ENCODE measurements at regions not wholly inside any gene's neighbourhood (a gene's known extent, or its start where the extent isn't known, plus 50 kb on each side); places are given as distances from the start of the nearest gene placed in this dataset.

DNA sequence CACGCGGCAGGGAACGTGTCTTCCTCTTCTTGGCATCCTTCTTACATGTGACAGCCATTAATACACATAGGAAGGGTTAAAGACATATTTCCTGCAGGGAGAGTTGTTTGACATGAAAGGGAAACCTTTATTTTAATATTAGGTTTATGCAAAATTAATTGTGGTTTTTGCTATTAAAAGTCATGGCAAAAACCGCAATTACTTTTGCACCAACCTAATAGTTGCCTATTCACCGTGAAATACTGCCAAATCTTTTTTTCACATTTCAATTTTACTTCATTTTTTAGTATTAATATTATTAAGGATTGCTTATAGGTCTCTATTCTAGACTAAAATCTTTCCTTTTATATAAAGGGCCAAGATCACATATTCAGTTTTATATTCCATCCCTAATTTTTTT, 230.4 kb upstream of the PITX2 start:
- DNase-seq = no peak
- intact Hi-C loops (cut with DNase I) = no loop called here
- Histone ChIP-seq H3K27me3 (ENCODE audit: control insufficient read depth, insufficient read depth, low read length) (no peaks in the 10 kb centered on the region), H3K4me1 (ENCODE audit: control insufficient read depth in 2 of 3, insufficient read depth in 2 of 3, low read depth in 1 of 3, low read length in 3 of 3) (no peaks in the 10 kb centered on the region), H3K4me3 (ENCODE audit: low read length in 3 of 3) (no peak overlapping the region), H3K27ac (ENCODE audit: low read depth in 2 of 2, low read length in 2 of 2) (no peak overlapping the region), H3K36me3 (ENCODE audit: control insufficient read depth in 2 of 3, insufficient read depth in 3 of 3, low read length in 3 of 3) (no peaks in the 10 kb centered on the region), H3K9ac (ENCODE audit: low read length in 3 of 3) (no peak overlapping the region), H3K9me3 (ENCODE audit: control insufficient read depth in 2 of 3, insufficient read depth in 1 of 3, low read length in 3 of 3) (no peaks in the 10 kb centered on the region)
- TF ChIP-seq, protein P1, sequence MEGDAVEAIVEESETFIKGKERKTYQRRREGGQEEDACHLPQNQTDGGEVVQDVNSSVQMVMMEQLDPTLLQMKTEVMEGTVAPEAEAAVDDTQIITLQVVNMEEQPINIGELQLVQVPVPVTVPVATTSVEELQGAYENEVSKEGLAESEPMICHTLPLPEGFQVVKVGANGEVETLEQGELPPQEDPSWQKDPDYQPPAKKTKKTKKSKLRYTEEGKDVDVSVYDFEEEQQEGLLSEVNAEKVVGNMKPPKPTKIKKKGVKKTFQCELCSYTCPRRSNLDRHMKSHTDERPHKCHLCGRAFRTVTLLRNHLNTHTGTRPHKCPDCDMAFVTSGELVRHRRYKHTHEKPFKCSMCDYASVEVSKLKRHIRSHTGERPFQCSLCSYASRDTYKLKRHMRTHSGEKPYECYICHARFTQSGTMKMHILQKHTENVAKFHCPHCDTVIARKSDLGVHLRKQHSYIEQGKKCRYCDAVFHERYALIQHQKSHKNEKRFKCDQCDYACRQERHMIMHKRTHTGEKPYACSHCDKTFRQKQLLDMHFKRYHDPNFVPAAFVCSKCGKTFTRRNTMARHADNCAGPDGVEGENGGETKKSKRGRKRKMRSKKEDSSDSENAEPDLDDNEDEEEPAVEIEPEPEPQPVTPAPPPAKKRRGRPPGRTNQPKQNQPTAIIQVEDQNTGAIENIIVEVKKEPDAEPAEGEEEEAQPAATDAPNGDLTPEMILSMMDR (IDR thresholded peaks at IDR 0.05; ENCODE audit: borderline replicate concordance, extremely low read depth, insufficient read depth) = no peak
- no peak for FAIRE-seq

DNA sequence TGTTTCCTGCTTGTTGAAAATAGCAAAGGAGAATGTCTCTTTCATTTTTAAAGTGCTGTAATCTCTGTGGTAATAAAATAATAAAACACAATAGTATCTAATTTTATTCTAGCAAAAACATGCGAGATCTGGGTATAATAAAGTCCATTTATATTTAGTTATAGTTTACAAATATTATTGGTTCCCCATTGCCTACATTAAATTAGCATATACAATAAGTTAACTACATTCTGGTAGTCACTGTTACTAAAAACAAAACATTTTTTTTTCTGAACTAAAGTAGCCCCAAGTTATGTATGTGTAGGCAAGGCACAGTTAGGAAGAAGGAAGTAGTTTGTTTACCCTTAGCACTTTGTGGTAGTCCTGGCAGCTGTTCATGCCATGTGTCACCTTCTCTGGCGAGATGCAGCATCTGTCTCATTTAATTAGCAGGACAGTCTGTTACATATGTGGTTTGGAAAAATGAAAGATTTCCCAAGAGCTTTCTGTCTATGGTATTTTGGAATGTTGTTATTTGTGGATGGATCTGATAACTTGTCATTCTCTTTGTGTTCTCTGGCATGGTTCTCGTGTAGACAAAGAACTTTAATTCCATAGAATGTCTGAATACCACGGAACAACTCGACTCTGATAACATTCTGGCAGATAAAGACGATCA, 231.3 kb upstream of the PITX2 start:
- Histone ChIP-seq H3K9ac (ENCODE audit: low read length in 3 of 3) (no peak overlapping the region), H3K4me1 (ENCODE audit: control insufficient read depth in 2 of 3, insufficient read depth in 2 of 3, low read depth in 1 of 3, low read length in 3 of 3) (no peaks in the 10 kb centered on the region), H3K36me3 (ENCODE audit: control insufficient read depth in 2 of 3, insufficient read depth in 3 of 3, low read length in 3 of 3) (no peaks in the 10 kb centered on the region), H3K9me3 (ENCODE audit: control insufficient read depth in 2 of 3, insufficient read depth in 1 of 3, low read length in 3 of 3) (no peaks in the 10 kb centered on the region), H3K4me3 (ENCODE audit: low read length in 3 of 3) (no peak overlapping the region), H3K27ac (ENCODE audit: low read depth in 2 of 2, low read length in 2 of 2) (no peak overlapping the region), H3K27me3 (ENCODE audit: control insufficient read depth, insufficient read depth, low read length) (no peaks in the 10 kb centered on the region)
- intact Hi-C loops (cut with DNase I) = no loop called here
- no peak for DNase-seq
- no peak for FAIRE-seq
- TF ChIP-seq, protein P1 (IDR thresholded peaks at IDR 0.05; ENCODE audit: borderline replicate concordance, extremely low read depth, insufficient read depth) = no peak

GRCh38 chr4:110860125-110860524, 237.2 kb upstream of the PITX2 start:
- Histone ChIP-seq H3K9me3 (ENCODE audit: control insufficient read depth in 2 of 3, insufficient read depth in 1 of 3, low read length in 3 of 3) (no peaks in the 10 kb centered on the region), H3K27me3 (ENCODE audit: control insufficient read depth, insufficient read depth, low read length) (no peaks in the 10 kb centered on the region), H3K4me3 (ENCODE audit: low read length in 3 of 3) (no peak overlapping the region), H3K27ac (ENCODE audit: low read depth in 2 of 2, low read length in 2 of 2) (no peak overlapping the region), H3K36me3 (ENCODE audit: control insufficient read depth in 2 of 3, insufficient read depth in 3 of 3, low read length in 3 of 3) (no peaks in the 10 kb centered on the region), H3K4me1 (ENCODE audit: control insufficient read depth in 2 of 3, insufficient read depth in 2 of 3, low read depth in 1 of 3, low read length in 3 of 3) (no peaks in the 10 kb centered on the region), H3K9ac (ENCODE audit: low read length in 3 of 3) (no peak overlapping the region)
- FAIRE-seq (no peak), DNase-seq (no peak)
- TF ChIP-seq, protein P1 (IDR thresholded peaks at IDR 0.05; ENCODE audit: borderline replicate concordance, extremely low read depth, insufficient read depth) = no peak
- intact Hi-C loops (cut with DNase I) = no loop called here

DNA sequence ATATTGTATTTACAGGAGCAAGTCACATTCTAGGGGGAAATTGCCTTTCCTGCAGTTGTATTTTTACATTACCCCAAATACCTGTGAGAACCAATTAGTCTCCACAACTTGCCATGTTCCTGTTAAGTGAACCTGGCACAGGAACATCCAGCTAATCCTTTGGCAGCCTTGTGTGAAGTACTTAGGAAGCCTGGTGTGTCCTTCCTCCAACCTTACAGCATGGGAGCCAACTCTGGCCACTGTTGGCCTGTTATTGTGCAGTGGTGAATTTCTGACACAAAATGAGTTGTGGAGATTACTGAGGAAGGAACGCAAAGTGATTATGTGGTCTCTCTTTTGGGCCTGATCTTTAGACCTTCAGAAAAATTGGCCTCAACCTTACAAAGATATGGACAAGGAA, 238.0 kb upstream of the PITX2 start:
- Histone ChIP-seq H3K27me3 (ENCODE audit: control insufficient read depth, insufficient read depth, low read length) (no peaks in the 10 kb centered on the region), H3K27ac (ENCODE audit: low read depth in 2 of 2, low read length in 2 of 2) (no peak overlapping the region), H3K4me1 (ENCODE audit: control insufficient read depth in 2 of 3, insufficient read depth in 2 of 3, low read depth in 1 of 3, low read length in 3 of 3) (no peaks in the 10 kb centered on the region), H3K9ac (ENCODE audit: low read length in 3 of 3) (no peak overlapping the region), H3K36me3 (ENCODE audit: control insufficient read depth in 2 of 3, insufficient read depth in 3 of 3, low read length in 3 of 3) (no peaks in the 10 kb centered on the region), H3K4me3 (ENCODE audit: low read length in 3 of 3) (no peak overlapping the region), H3K9me3 (ENCODE audit: control insufficient read depth in 2 of 3, insufficient read depth in 1 of 3, low read length in 3 of 3) (no peaks in the 10 kb centered on the region)
- FAIRE-seq (no peak), DNase-seq (no peak)
- intact Hi-C loops (cut with DNase I) = no loop called here
- TF ChIP-seq, protein P1 (IDR thresholded peaks at IDR 0.05; ENCODE audit: borderline replicate concordance, extremely low read depth, insufficient read depth) = no peak
